ENCODE measurements at regions not wholly inside any gene's neighbourhood (a gene's known extent, or its start where the extent isn't known, plus 50 kb on each side); places are given as distances from the start of the nearest gene placed in this dataset.

- no peaks in the 10 kb centered on the region for H3K27me3 ChIP-seq
- intact Hi-C loops (cut with DNase I): loop anchor here in 2 of 4 donors (5.0 to 10.0 kb wide), 2 partner anchors 266 to 1227 kb away; no protein-coding TSS in a partner anchor
- TF ChIP-seq POLR2A (IDR thresholded peaks at IDR 0.05): no peak
- TF ChIP-seq EP300 (IDR thresholded peaks at IDR 0.05): no peak
- TF ChIP-seq CTCF (IDR thresholded peaks at IDR 0.05): no peak
Measured at GRCh38 chr10:130790339-130790738, 521.2 kb downstream of the TCERG1L start.

GRCh38 chr10:130792096-130792845, 519.2 kb downstream of the TCERG1L start:
- TF ChIP-seq POLR2A (IDR thresholded peaks at IDR 0.05) (no peak), CTCF (IDR thresholded peaks at IDR 0.05) (no peak), EP300 (IDR thresholded peaks at IDR 0.05) (no peak)
- H3K27me3 ChIP-seq: no peaks in the 10 kb centered on the region
- 87 to 88% (median 87%) methylated on average over 15 of the region's 15 CpGs for WGBS, 3 donors
- no peaks in the 10 kb centered on the region for H3K4me1 ChIP-seq (ENCODE audit: insufficient read depth)
- intact Hi-C loops (cut with DNase I): loop anchor here in 2 of 4 donors (5.0 to 10.0 kb wide), 2 partner anchors 267 to 1225 kb away; no protein-coding TSS in a partner anchor
- H3K4me3 ChIP-seq: no peak overlapping the region
- H3K36me3 ChIP-seq: no peaks in the 10 kb centered on the region
- DNase-seq: no peak
- H3K27ac ChIP-seq: no peak overlapping the region
- peaks cover 0 to 3% of the 10 kb centered on the region in 2 donors for H3K9me3 ChIP-seq

More at GRCh38 chr10:130790339-130790738, 521.2 kb downstream of the TCERG1L start:
- Histone ChIP-seq H3K4me1 (ENCODE audit: insufficient read depth) (no peaks in the 10 kb centered on the region), H3K4me3 (no peak overlapping the region), H3K27ac (no peak overlapping the region), H3K9me3 (peaks cover 0 to 3% of the 10 kb centered on the region in 2 donors), H3K36me3 (no peaks in the 10 kb centered on the region)
- 20 to 30% (median 21%) methylated on average over 2 of the region's 2 CpGs for WGBS, 3 donors
- no peak for DNase-seq

- H3K36me3 ChIP-seq: no peaks in the 10 kb centered on the region
- no peaks in the 10 kb centered on the region for H3K27me3 ChIP-seq
- H3K4me1 ChIP-seq (ENCODE audit: insufficient read depth): no peaks in the 10 kb centered on the region
- H3K27ac ChIP-seq: no peak overlapping the region
- DNase-seq: no peak
- H3K4me3 ChIP-seq: no peak overlapping the region
- no peaks in the 10 kb centered on the region for H3K9me3 ChIP-seq
- 72 to 82% (median 73%) methylated on average over 10 to 11 of the region's 11 CpGs for WGBS, 3 donors
- intact Hi-C loops (cut with DNase I): loop anchor here in 1 of 4 donors (10.0 kb wide), 1 partner anchor 271 kb away; no protein-coding TSS in a partner anchor
- TF ChIP-seq CTCF (IDR thresholded peaks at IDR 0.05) (no peak), POLR2A (IDR thresholded peaks at IDR 0.05) (no peak), EP300 (IDR thresholded peaks at IDR 0.05) (no peak)
Measured at GRCh38 chr10:130795819-130796218, 515.7 kb downstream of the TCERG1L start.

DNA sequence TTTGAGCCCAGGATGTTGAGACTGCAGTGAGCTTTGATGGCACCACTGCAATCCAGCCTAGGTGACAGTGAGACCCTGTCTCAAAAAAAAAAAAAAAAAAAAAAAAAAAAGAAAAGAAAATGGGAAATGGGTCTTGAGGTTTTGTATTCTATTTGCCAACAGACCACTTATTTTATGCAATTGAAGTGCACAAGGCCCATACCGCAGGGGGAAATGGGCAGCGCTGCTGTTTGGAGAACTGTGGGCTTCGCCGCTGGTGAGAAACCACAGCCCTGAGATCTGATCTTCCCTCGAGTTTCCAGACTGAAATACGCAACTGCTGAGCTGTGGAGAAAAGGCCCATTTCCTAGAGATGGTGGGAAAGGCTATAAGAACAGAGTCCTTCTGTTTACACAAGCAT, 512.0 kb downstream of the TCERG1L start:
- intact Hi-C loops (cut with DNase I): loop anchor here in 1 of 4 donors (10.0 kb wide), 1 partner anchor 275 kb away; no protein-coding TSS in a partner anchor

More for the DNA sequence above, 512.0 kb downstream of the TCERG1L start:
- H3K27ac ChIP-seq: no peak overlapping the region
- H3K36me3 ChIP-seq: no peaks in the 10 kb centered on the region
- no peaks in the 10 kb centered on the region for H3K9me3 ChIP-seq
- H3K27me3 ChIP-seq: no peaks in the 10 kb centered on the region
- 74 to 86% (median 83%) methylated on average over 6 of the region's 6 CpGs for WGBS, 3 donors
- no peaks in the 10 kb centered on the region for H3K4me1 ChIP-seq (ENCODE audit: insufficient read depth)
- DNase-seq: no peak
- TF ChIP-seq CTCF (IDR thresholded peaks at IDR 0.05) (no peak), EP300 (IDR thresholded peaks at IDR 0.05) (no peak), POLR2A (IDR thresholded peaks at IDR 0.05) (no peak)
- H3K4me3 ChIP-seq: no peak overlapping the region

Measured in ovary (tissue), 7 donors.